Activated CD4-positive, alpha-beta memory T cell treated with anti-CD3 and anti-CD28 coated beads, Interleukin-2, amount 10 ng/mL, durations not matched to agents 7 days and 5 days (primary cell): ENCODE measurements at regions not wholly inside any gene's neighbourhood (a gene's known extent, or its start where the extent isn't known, plus 50 kb on each side); places are given as distances from the start of the nearest gene placed in this dataset.

Source experiments
- CTCF ChIA-PET: fragments of 350-600 bp; sonication (Branson Sonifier 250); formaldehyde crosslinking; loops from one replicate; lab custom pipeline; 2021; ENCODE audit warnings: antibody characterized with exemption, inconsistent platforms; lab: Charles Lee
- POLR2A ChIA-PET: fragments of 350-600 bp; sonication (Branson Sonifier 250); formaldehyde crosslinking; loops from one replicate; lab custom pipeline; 2021; ENCODE audit warnings: antibody characterized with exemption; lab: Charles Lee
- DNase-seq: peaks from one replicate; pipeline ENCODE4 v3.0.0-alpha.2; 2020
- H3K27ac Mint-ChIP-seq: one replicate; pipeline ENCODE4 v1.8.0; 2021; ENCODE audit warnings: mild to moderate bottlenecking, mixed read lengths
- H3K27me3 Mint-ChIP-seq: one replicate; pipeline ENCODE4 v1.8.0; 2021; ENCODE audit warnings: mixed read lengths
- H3K36me3 Mint-ChIP-seq: one replicate; pipeline ENCODE4 v1.8.0; 2021; ENCODE audit warnings: low read depth, mixed read lengths
- H3K4me1 Mint-ChIP-seq: one replicate; pipeline ENCODE4 v1.8.0; 2021; ENCODE audit warnings: mixed read lengths
- H3K4me3 Mint-ChIP-seq: one replicate; pipeline ENCODE4 v1.8.0; 2021; ENCODE audit warnings: mild to moderate bottlenecking, mixed read lengths
- H3K9me3 Mint-ChIP-seq: one replicate; pipeline ENCODE4 v1.8.0; 2021; ENCODE audit warnings: mixed read lengths

DNA sequence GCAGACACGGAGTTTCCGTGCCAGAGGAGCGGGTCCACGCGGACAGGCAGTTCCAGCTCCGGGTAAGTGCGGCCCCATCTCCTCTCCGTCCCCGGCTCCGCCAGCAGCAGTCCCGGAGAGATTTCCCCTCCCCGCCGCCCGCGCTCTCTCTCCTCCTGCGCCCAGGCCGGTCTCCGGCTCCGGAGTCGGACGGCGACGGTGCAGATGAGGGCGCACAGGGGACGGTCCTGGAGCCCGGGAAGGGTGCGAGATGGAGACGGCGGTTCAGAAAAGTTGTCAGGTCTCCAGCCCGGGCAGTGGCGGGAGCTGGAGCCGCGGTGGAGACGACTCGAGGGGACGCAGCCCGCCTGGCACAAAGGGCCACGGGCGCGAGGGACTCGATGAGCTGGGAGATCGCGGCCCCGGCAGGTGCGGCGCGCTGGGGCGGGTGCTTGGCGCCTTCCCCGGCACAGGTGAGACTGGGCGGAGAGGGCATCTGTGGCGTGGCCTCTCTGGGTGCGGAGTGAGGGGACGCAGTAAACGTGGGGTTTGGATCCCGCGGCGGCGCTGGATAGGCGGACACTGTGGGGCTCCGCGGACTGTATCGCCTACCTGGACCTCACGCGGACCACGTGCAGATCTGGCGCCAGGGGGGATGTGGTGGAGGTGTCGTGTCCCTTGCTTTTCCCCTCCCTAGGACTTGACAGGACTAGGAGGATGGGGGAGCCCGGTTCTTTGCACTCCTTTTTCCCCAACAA is 1540.3 kb upstream of the TMEM132C start:
- Mint-ChIP-seq H3K4me3 (no peak overlapping the region), H3K9me3 (peaks cover 12% of the 10 kb centered on the region), H3K4me1 (no peaks in the 10 kb centered on the region), H3K36me3 (no peaks in the 10 kb centered on the region), H3K27ac (no peak overlapping the region), H3K27me3 (peaks cover 24% of the 10 kb centered on the region)
- DNase-seq = no peak
- POLR2A ChIA-PET = no interaction called here
- CTCF ChIA-PET = no interaction called here

DNA sequence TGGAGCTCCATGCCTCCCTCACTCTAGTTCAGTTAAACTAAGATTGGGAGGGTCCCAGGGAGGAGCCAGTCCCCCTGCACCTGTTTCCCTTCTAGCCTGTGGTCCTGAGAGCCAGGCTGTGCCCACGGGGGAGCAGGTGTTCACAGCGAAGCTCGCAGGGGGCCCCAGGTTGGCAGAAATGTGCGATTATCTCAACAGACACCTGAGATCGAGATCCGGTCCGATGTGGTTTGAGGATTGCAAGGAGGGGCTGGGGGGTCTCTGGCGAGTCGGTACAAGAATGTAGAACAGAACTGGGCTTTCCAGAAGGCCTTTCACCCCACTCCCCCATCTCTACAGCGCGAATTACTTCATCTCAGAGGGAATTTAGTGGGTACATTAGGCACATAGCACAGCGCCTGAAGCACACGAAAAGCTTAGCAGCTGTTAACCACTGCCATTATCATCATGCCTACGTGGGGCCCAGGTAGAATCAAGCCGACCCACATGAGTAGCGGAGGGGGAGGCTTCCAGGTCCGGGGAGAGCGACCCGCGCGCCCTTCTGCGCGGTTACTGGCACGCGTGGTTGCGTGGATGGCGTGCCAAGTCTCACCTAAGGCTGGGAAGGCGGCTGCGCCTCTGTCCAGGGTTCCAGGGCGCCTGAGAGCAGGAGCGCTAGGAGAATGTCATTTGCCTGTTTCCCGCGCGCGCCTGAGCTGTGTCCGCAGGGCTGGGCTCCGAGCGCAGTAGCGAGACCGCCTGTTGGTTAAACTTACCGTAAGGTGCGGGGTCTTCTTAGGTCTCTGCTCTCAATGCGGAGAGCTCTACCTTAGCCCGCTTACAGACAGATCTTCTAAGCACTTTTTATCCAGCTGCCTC is 1539.5 kb upstream of the TMEM132C start:
- H3K36me3 Mint-ChIP-seq = no peaks in the 10 kb centered on the region
- no peak overlapping the region for H3K4me3 Mint-ChIP-seq
- POLR2A ChIA-PET = no interaction called here
- H3K9me3 Mint-ChIP-seq = peaks cover 9% of the 10 kb centered on the region
- peaks cover 24% of the 10 kb centered on the region for H3K27me3 Mint-ChIP-seq
- DNase-seq = no peak
- H3K27ac Mint-ChIP-seq = no peak overlapping the region
- CTCF ChIA-PET = no interaction called here
- no peaks in the 10 kb centered on the region for H3K4me1 Mint-ChIP-seq

DNA sequence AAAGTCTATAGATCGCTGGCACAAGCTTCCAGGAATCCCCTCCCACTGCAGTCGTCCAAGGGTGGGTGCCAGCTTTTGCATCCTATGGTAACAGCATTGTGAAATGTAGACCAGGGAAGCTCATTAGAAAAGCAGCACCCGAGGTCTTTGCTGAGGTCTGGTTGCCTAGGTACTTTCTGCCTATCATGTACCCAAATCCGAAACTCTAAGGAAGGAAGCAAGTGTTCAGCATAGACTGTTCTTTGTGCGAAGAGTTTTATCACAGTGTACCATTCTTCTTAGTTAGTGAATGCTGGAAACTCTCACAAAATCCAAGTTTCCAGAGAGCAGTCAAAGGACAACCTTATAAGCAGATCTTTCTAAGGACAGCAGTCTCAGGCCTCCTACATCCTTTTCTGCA is 1532.7 kb upstream of the TMEM132C start:
- no peak for DNase-seq
- Mint-ChIP-seq H3K4me3 (no peak overlapping the region), H3K27ac (no peak overlapping the region), H3K4me1 (no peaks in the 10 kb centered on the region), H3K36me3 (no peaks in the 10 kb centered on the region), H3K9me3 (peaks cover 3% of the 10 kb centered on the region), H3K27me3 (no peaks in the 10 kb centered on the region)
- ChIA-PET POLR2A (no interaction called here), CTCF (no interaction called here)

DNA sequence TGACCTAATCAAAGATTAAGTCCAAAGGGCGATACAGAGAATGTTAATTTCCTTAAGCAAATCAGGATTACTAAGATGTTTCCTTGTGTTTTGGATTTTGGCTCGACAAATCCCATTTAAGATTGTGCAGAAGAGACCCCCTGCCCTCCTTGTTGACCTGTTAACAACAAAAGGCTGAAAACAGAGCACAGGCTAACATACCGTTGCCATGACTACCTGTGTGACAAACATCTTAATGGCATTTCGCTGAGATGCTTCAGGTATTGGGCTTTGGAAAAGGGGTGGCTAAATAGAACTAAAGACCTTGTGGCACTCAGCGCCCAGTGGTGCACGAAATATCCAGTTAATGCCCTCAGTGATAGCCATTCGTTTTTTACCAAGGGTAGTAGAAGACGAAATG is 1532.3 kb upstream of the TMEM132C start:
- POLR2A ChIA-PET = no interaction called here
- Mint-ChIP-seq H3K4me1 (no peaks in the 10 kb centered on the region), H3K27me3 (no peaks in the 10 kb centered on the region), H3K4me3 (no peak overlapping the region), H3K9me3 (peaks cover 3% of the 10 kb centered on the region), H3K36me3 (no peaks in the 10 kb centered on the region), H3K27ac (no peak overlapping the region)
- DNase-seq = no peak
- CTCF ChIA-PET = no interaction called here

DNA sequence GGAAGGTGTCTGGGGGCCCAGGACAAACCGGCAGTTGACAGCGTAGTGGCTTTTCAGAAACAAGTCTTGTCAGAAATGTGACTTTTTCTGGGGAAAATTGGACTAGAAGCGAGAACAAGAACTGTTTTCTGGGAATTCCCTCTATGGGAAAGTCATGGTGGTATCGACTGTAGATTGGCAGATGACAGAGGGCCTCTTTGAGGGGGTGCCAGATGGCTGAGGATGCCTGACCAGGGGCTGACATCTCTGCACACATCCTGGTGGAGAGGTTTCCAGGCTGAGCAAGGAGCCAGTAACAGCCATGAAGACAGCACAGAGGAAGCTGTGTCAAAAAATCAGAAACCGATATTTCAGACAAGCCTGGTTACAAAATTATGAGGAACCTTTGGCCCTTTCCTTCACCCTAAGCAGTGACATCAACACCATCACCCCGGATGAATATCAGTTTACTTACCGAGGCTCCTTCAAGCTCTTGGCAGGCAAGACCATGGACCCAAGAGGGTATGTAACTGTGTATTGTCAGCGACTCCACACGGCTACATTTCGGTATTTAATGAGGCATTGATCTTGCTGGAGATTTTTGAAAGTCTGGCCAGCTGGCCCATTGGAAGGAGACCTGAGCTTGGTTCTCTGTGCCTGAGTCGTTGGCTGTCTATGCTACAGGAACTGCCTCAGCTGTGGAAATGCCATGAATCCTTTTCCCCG is 1525.3 kb upstream of the TMEM132C start:
- POLR2A ChIA-PET = no interaction called here
- peaks cover 6% of the 10 kb centered on the region for H3K9me3 Mint-ChIP-seq
- DNase-seq = no peak
- no peaks in the 10 kb centered on the region for H3K27me3 Mint-ChIP-seq
- H3K4me3 Mint-ChIP-seq = no peak overlapping the region
- CTCF ChIA-PET = no interaction called here
- no peaks in the 10 kb centered on the region for H3K36me3 Mint-ChIP-seq
- H3K27ac Mint-ChIP-seq = no peak overlapping the region
- no peaks in the 10 kb centered on the region for H3K4me1 Mint-ChIP-seq

DNA sequence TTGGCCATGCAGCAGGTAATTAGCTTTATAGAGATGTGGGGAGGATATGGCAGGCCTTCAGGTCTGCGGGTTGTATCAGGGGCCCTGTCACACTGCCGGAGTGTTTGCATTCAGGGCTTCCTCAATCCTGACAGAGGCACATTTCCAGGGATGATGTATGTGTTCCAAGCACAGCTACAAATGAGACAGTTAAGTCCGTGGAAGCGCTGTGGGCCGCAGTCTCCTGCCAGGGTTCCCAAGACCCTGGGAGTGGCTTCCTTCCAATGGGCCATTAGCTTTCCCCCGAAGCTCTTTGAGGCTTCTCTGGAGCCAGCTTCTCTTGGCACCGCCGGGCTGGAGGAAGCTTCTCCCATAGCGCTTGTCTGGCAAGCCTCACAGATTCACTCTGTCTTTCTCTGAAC is 1524.7 kb upstream of the TMEM132C start:
- Mint-ChIP-seq H3K27ac (no peak overlapping the region), H3K36me3 (no peaks in the 10 kb centered on the region), H3K4me3 (no peak overlapping the region), H3K27me3 (no peaks in the 10 kb centered on the region), H3K9me3 (peaks cover 6% of the 10 kb centered on the region), H3K4me1 (no peaks in the 10 kb centered on the region)
- DNase-seq = no peak
- ChIA-PET CTCF (no interaction called here), POLR2A (no interaction called here)

DNA sequence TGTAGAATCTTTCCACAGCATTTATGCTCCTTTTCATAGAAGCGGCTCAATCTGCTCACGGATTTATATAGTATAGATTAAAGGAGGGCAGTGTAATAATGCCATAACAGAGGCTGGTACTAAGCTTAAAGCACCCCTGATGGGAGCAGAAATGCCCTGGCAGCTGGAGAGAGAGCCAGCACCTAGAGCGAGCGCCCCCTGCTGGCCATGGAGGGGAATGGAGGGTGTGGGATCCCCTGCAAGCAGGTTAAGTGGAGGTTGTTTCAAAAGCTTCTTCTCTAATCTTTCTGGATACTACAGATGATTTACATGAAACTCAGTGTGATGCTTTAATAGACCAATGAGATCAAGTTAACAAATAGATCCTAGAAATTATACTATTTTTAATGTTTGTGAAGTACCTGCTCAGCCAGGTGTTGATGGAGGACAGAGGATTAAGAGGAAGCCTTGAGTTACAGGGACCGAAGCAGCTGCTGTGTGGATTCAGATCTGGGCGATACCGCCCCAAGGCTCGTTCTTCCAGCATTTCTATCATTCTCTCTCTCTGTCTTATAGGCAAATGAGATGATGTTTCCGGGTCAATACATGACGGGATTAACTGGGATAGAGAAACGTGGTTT is 1519.3 kb upstream of the TMEM132C start:
- H3K27ac Mint-ChIP-seq = no peak overlapping the region
- ChIA-PET POLR2A (no interaction called here), CTCF (interaction anchor here (0.6 to 1.8 kb wide), 20 partner anchors 8 to 1565 kb away, joined by 3 to 8 read pairs (median 3); no protein-coding TSS in a partner anchor)

DNA sequence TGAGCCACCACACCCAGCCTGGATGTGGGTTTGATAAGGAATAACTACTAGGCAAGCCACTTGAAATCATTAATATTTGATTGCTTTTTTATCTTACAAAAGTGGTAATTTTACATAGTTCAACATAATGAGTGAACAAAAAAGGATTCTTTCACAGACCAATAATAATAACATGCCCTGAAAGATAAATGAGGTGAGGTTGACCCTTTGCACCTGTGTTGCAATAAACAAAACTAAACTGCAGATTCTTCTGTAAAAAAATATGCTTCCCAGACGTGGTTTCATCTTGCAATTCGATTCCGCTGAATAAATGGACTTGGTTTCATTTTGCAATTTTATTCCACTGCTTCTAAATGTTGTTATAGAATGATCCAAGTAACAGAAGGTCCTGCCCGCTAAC is 1514.9 kb upstream of the TMEM132C start:
- no peak for DNase-seq
- Mint-ChIP-seq H3K27ac (no peak overlapping the region), H3K4me1 (no peaks in the 10 kb centered on the region), H3K36me3 (peaks cover 13% of the 10 kb centered on the region), H3K27me3 (no peaks in the 10 kb centered on the region), H3K9me3 (peaks cover 12% of the 10 kb centered on the region), H3K4me3 (no peak overlapping the region)
- ChIA-PET CTCF (interaction anchor here (1.5 kb wide), 1 partner anchor 10 kb away, joined by 3 read pairs; no protein-coding TSS in a partner anchor), POLR2A (no interaction called here)

More for the DNA sequence above, 1519.3 kb upstream of the TMEM132C start:
- no peak overlapping the region for H3K4me3 Mint-ChIP-seq
- H3K27me3 Mint-ChIP-seq = no peaks in the 10 kb centered on the region
- H3K4me1 Mint-ChIP-seq = no peaks in the 10 kb centered on the region
- peak; percentile 61 for DNase-seq
- peaks cover 6% of the 10 kb centered on the region for H3K36me3 Mint-ChIP-seq
- peaks cover 7% of the 10 kb centered on the region for H3K9me3 Mint-ChIP-seq

DNA sequence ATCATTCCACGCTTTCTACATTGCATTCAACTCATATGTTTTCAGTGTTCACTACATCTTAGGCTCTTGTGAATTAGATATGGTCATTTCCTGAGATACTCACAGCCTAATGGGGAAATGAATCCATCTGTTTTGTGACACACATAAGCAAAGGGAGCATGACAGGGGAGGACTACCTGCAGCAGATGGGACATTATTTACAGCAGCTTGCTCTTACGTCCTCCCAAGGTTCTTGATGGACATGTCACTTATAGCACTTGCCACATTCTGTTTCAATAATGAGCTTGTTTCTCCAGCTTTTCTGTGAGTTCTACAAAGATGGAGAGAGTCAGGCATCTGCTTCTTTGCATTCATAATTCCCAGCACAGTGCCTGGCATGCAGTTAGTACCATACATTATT is 1509.6 kb upstream of the TMEM132C start:
- DNase-seq = no peak
- ChIA-PET POLR2A (no interaction called here), CTCF (interaction anchor here (2.4 kb wide), 1 partner anchor 10 kb away, joined by 6 read pairs; no protein-coding TSS in a partner anchor)
- H3K27ac Mint-ChIP-seq = no peak overlapping the region
- no peaks in the 10 kb centered on the region for H3K27me3 Mint-ChIP-seq
- peaks cover 13% of the 10 kb centered on the region for H3K4me1 Mint-ChIP-seq
- H3K9me3 Mint-ChIP-seq = peaks cover 10% of the 10 kb centered on the region
- H3K4me3 Mint-ChIP-seq = no peak overlapping the region
- H3K36me3 Mint-ChIP-seq = peaks cover 41% of the 10 kb centered on the region

DNA sequence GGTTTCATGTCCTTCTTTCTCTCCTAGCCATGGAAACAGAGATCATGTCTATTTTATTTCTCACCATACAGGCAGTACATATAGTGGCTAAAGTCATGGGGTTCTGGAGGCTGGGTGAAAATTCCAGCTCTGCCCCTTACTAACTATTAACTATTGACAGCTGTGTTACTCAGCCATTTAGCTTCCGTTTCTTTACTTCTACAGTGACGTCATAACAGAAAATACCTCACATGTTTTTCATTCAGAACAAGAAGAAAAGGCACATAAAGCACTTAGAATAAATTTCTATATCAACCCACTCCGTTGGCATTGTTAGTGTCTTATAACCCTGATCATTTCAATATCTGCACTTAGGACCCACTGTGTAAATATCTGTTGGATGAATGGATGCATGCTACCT is 1506.9 kb upstream of the TMEM132C start:
- Mint-ChIP-seq H3K36me3 (peaks cover 65% of the 10 kb centered on the region), H3K27me3 (no peaks in the 10 kb centered on the region), H3K4me1 (peaks cover 31% of the 10 kb centered on the region), H3K4me3 (no peak overlapping the region), H3K9me3 (peaks cover 30% of the 10 kb centered on the region), H3K27ac (no peak overlapping the region)
- DNase-seq = no peak
- POLR2A ChIA-PET = no interaction called here
- CTCF ChIA-PET = interaction anchor here (1.3 to 1.5 kb wide), 2 partner anchors 9 to 12 kb away, joined by 3 to 5 read pairs; no protein-coding TSS in a partner anchor

DNA sequence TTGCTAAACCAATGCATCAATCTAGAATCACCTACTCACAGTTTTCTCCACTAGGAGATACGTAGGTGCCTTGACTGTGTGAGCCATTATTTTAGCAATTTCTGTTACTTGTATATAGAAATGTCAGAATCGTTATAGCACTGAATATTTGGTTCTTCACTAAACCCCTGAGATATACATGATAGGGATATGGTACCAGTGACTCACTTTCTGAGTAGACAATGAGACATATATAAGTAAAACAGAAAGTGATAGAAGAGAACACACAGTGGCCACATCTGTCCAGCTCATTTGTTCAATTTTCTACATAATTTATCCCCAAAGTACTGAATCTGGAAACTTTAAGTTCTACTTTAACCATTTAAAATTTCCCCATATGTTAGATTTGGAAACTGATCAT is 1505.5 kb upstream of the TMEM132C start:
- peaks cover 31% of the 10 kb centered on the region for H3K4me1 Mint-ChIP-seq
- H3K27ac Mint-ChIP-seq = no peak overlapping the region
- DNase-seq = no peak
- H3K9me3 Mint-ChIP-seq = peaks cover 39% of the 10 kb centered on the region
- H3K36me3 Mint-ChIP-seq = peaks cover 73% of the 10 kb centered on the region
- no peaks in the 10 kb centered on the region for H3K27me3 Mint-ChIP-seq
- no peak overlapping the region for H3K4me3 Mint-ChIP-seq
- ChIA-PET CTCF (interaction anchor here (0.9 to 1.2 kb wide), 3 partner anchors 9 to 21 kb away, joined by 3 read pairs; no protein-coding TSS in a partner anchor), POLR2A (no interaction called here)

DNA sequence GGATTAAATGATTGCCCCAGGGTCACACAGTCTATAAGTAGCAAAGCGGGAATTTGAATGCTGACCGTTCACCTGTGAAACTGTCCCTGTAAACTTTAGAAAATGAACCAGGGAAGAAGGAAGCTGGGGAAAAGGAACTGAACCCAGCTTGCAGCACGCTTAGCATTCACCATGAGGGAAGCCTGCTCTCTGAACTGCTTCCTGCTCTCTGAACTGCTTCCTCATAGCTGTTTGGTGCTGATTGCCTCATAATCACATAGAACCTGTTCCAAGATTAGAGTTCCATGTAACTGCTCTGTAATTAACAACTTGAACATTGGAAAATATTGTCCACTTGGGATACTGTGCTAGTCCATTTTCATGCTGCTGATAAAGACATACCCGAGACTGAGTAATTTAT is 1504.8 kb upstream of the TMEM132C start:
- ChIA-PET POLR2A (interaction anchor here (0.7 kb wide), 1 partner anchor 10 kb away, joined by 5 read pairs; no protein-coding TSS in a partner anchor), CTCF (interaction anchor here (0.9 to 1.2 kb wide), 3 partner anchors 10 to 21 kb away, joined by 3 read pairs; no protein-coding TSS in a partner anchor)
- Mint-ChIP-seq H3K4me3 (no peak overlapping the region), H3K9me3 (peaks cover 46% of the 10 kb centered on the region), H3K4me1 (peaks cover 36% of the 10 kb centered on the region), H3K27me3 (no peaks in the 10 kb centered on the region), H3K27ac (no peak overlapping the region), H3K36me3 (peaks cover 76% of the 10 kb centered on the region)
- no peak for DNase-seq
